T-cell (primary cell): ENCODE measurements at regions not wholly inside any gene's neighbourhood (a gene's known extent, or its start where the extent isn't known, plus 50 kb on each side); places are given as distances from the start of the nearest gene placed in this dataset.

Experiments
- ATAC-seq, 4 experiments: fragments of 200-7000 bp in 3 of 4; fragments of 150-1000 bp in 1 of 4; cut with Tn5 transposase; replicated peaks in 1 of 4; 1 replicate in 3 of 4; 2 replicates in 1 of 4; pipeline ENCODE4 v1.10.0; 2021; ENCODE audit warnings: moderate library complexity in 3 of 4, mild to moderate bottlenecking in 2 of 4, moderate number of reproducible peaks in 1 of 4
- CTCF ChIA-PET, 2 donors: fragments of 300-600 bp; sonication (Branson Sonifier 250); formaldehyde crosslinking; loops; one replicate each; lab custom pipeline; 2022; ENCODE audit warnings: antibody characterized with exemption in 2 of 2; lab: Charles Lee
- POLR2A ChIA-PET, 2 donors: fragments of 300-600 bp; sonication (Branson Sonifier 250); formaldehyde crosslinking; loops; one replicate each; lab custom pipeline; 2022; ENCODE audit warnings: antibody characterized with exemption in 2 of 2; lab: Charles Lee
- DNase-seq, 35 experiments: peaks; one replicate each; pipeline versions ENCODE4 v3.0.0 to v3.0.0-alpha.2; 2013 to 2023
- H3K27ac ChIP-seq: one replicate; pipeline ENCODE4 v1.5.1; 2013; ENCODE audit warnings: low read length
- H3K27me3 ChIP-seq, 2 experiments: replicated peaks in 1 of 2; 1 replicate in 1 of 2; 2 replicates in 1 of 2; pipeline versions ENCODE4 v1.6.1 to v1.7.0; 2013; ENCODE audit warnings: low read length in 1 of 2, mixed read lengths in 1 of 2; ENCODE audit not compliant: control insufficient read depth in 2 of 2, insufficient read depth in 2 of 2; ENCODE audit errors: extremely low read depth in 1 of 2
- H3K36me3 ChIP-seq, 2 donors: 1 replicate in 1 of 2; 2 replicates in 1 of 2; pipeline versions ENCODE4 v1.6.1 to v1.7.0; 2013; ENCODE audit warnings: low read length in 1 of 2; ENCODE audit not compliant: control insufficient read depth in 2 of 2, insufficient read depth in 1 of 2; ENCODE audit errors: extremely low read depth in 1 of 2
- H3K4me1 ChIP-seq, 2 experiments: 1 replicate in 1 of 2; 2 replicates in 1 of 2; pipeline versions ENCODE4 v1.6.1 to v1.7.0; 2013; ENCODE audit warnings: low read length in 2 of 2, mixed read lengths in 1 of 2; ENCODE audit not compliant: insufficient read depth in 2 of 2, control insufficient read depth in 1 of 2; ENCODE audit errors: extremely low read depth in 1 of 2
- H3K4me3 ChIP-seq, 2 donors: 1 replicate in 1 of 2; 2 replicates in 1 of 2; pipeline versions ENCODE4 v1.5.1 to v1.7.0; 2013; ENCODE audit warnings: mild to moderate bottlenecking in 2 of 2, low read length in 1 of 2, moderate library complexity in 1 of 2; ENCODE audit not compliant: control insufficient read depth in 1 of 2; ENCODE audit errors: extremely low read depth in 1 of 2
- H3K9me3 ChIP-seq: 2 replicates; pipeline ENCODE4 v1.7.0; 2013
- H3K27ac Mint-ChIP-seq, 2 donors: one replicate each; pipeline ENCODE4 v1.8.0; 2020 to 2021; ENCODE audit warnings: mild to moderate bottlenecking in 2 of 2, mixed read lengths in 2 of 2
- H3K27me3 Mint-ChIP-seq, 2 donors: one replicate each; pipeline ENCODE4 v1.8.0; 2021 to 2022; ENCODE audit warnings: mixed read lengths in 2 of 2
- H3K36me3 Mint-ChIP-seq: one replicate; pipeline ENCODE4 v1.8.0; 2021; ENCODE audit warnings: mixed read lengths
- H3K4me1 Mint-ChIP-seq, 3 donors: one replicate each; pipeline ENCODE4 v1.8.0; 2020 to 2022; ENCODE audit warnings: mixed read lengths in 3 of 3, mild to moderate bottlenecking in 1 of 3
- H3K4me3 Mint-ChIP-seq, 3 donors: one replicate each; pipeline ENCODE4 v1.8.0; 2020 to 2022; ENCODE audit warnings: mild to moderate bottlenecking in 3 of 3, mixed read lengths in 3 of 3, moderate library complexity in 3 of 3
- H3K9me3 Mint-ChIP-seq, 3 donors: one replicate each; pipeline ENCODE4 v1.8.0; 2020 to 2022; ENCODE audit warnings: mixed read lengths in 3 of 3
- WGBS: methylation state at CpG from one replicate; pipeline ENCODE4 v1.1.5; 2013; ENCODE audit warnings: missing lambda C conversion rate; ENCODE audit not compliant: insufficient coverage; 5-methylcytosine and 5-hydroxymethylcytosine counted together

DNA sequence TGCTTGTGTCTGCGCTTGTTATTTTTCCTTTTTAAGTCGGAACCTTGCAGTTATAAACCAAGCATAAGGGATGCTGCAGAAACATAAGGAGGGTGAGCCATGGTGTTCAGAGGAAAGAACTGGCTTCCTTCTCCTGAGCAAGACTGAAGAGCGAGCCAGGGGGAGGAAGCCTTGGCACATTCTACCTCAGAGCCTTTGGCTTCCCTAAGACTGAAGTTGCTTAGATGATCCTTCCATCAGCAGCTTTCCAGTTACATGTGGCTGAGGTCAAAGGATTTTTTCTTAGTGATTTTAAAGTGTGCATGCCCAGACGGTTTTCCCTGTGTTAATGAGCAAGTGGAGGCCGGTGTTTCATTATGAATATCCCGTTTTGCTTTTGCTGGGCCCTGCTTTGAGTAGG is 363.8 kb downstream of the DOK5 start:
- ATAC-seq (no peak), DNase-seq (no peak)
- no peak overlapping the region for H3K4me3 ChIP-seq
- Mint-ChIP-seq H3K27ac (no peak overlapping the region), H3K36me3 (no peaks in the 10 kb centered on the region), H3K9me3 (peaks cover 0 to 4% (median 2%) of the 10 kb centered on the region in 3 donors), H3K4me3 (no peak overlapping the region), H3K4me1 (no peaks in the 10 kb centered on the region), H3K27me3 (no peaks in the 10 kb centered on the region)
- no peak overlapping the region for H3K27ac ChIP-seq
- H3K9me3 ChIP-seq, result no peaks in the 10 kb centered on the region
- 75% methylated on average over 2 of the region's 6 CpGs for WGBS
- no peaks in the 10 kb centered on the region for H3K27me3 ChIP-seq
- no peaks in the 10 kb centered on the region for H3K4me1 ChIP-seq
- CTCF ChIA-PET, result no interaction called here
- H3K36me3 ChIP-seq, result no peaks in the 10 kb centered on the region
- POLR2A ChIA-PET, result no interaction called here

DNA sequence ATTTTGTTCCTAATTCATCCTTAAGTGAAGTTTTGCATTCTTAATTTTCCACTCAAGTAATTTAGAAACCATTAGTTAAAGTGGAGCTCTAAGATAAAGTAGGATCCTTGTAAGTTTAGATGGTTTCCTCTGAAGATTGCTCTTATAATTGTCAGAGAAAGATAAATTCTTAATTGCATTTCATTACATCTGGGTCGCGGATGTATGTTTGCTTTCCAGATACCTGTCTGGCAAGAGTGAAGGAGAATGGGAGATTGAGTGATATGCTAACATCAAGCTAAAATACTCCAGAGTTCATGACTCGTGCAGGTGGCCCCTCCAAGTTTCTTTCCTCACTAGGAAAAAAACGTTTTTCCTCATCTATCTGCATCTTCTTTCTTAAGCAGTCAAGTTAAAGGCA is 361.8 kb downstream of the DOK5 start:
- POLR2A ChIA-PET, result no interaction called here
- Mint-ChIP-seq H3K36me3 (no peaks in the 10 kb centered on the region), H3K27ac (no peak overlapping the region), H3K9me3 (peaks cover 0 to 4% (median 2%) of the 10 kb centered on the region in 3 donors), H3K4me3 (no peak overlapping the region), H3K4me1 (no peaks in the 10 kb centered on the region), H3K27me3 (no peaks in the 10 kb centered on the region)
- Histone ChIP-seq H3K27me3 (no peaks in the 10 kb centered on the region), H3K36me3 (no peaks in the 10 kb centered on the region), H3K9me3 (no peaks in the 10 kb centered on the region), H3K4me3 (no peak overlapping the region), H3K4me1 (no peaks in the 10 kb centered on the region), H3K27ac (no peak overlapping the region)
- CTCF ChIA-PET, result no interaction called here
- ATAC-seq, result no peak
- WGBS, result no CpG with 5 or more reads among the region's 4 CpGs
- no peak for DNase-seq

GRCh38 chr20:54822386-54822785 is 347.0 kb downstream of the DOK5 start:
- Mint-ChIP-seq H3K36me3 (no peaks in the 10 kb centered on the region), H3K9me3 (peaks cover 0 to 9% (median 0%) of the 10 kb centered on the region in 3 donors), H3K4me3 (no peak overlapping the region), H3K4me1 (no peaks in the 10 kb centered on the region), H3K27ac (no peak overlapping the region), H3K27me3 (no peaks in the 10 kb centered on the region)
- DNase-seq (no peak), ATAC-seq (no peak)
- no peaks in the 10 kb centered on the region for H3K36me3 ChIP-seq
- WGBS, result no CpG with 5 or more reads among the region's 2 CpGs
- no peak overlapping the region for H3K4me3 ChIP-seq
- no peaks in the 10 kb centered on the region for H3K4me1 ChIP-seq
- POLR2A ChIA-PET, result no interaction called here
- H3K27ac ChIP-seq, result no peak overlapping the region
- CTCF ChIA-PET, result no interaction called here
- H3K9me3 ChIP-seq, result no peaks in the 10 kb centered on the region
- no peaks in the 10 kb centered on the region for H3K27me3 ChIP-seq

DNA sequence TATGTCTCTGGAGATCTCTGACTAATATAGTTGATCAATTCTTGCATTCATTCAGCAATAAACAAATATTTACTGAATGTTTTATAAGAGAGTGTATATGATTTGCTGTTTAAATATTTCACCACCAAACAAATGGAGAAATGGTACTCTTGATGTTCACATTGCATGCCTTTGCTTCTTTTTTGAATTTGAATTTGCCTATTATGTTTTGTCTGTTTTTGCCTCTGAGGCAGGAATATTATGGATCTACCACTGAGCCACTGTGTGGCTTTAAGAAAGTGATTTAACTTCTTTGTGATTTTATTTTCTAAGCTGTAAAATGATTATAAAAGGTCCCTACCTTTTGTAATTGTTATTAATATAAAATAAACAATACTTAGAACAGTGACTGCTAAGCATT is 345.0 kb downstream of the DOK5 start:
- ChIA-PET CTCF (no interaction called here), POLR2A (no interaction called here)
- no peaks in the 10 kb centered on the region for H3K9me3 ChIP-seq
- no peaks in the 10 kb centered on the region for H3K27me3 ChIP-seq
- no peaks in the 10 kb centered on the region for H3K4me1 ChIP-seq
- Mint-ChIP-seq H3K27me3 (no peaks in the 10 kb centered on the region), H3K36me3 (no peaks in the 10 kb centered on the region), H3K4me3 (no peak overlapping the region), H3K4me1 (no peaks in the 10 kb centered on the region), H3K27ac (no peak overlapping the region), H3K9me3 (peaks cover 0 to 3% (median 2%) of the 10 kb centered on the region in 3 donors)
- ATAC-seq (no peak), DNase-seq (no peak)
- H3K27ac ChIP-seq, result no peak overlapping the region
- no peaks in the 10 kb centered on the region for H3K36me3 ChIP-seq
- H3K4me3 ChIP-seq, result no peak overlapping the region

- no peaks in the 10 kb centered on the region for H3K9me3 ChIP-seq
- H3K4me3 Mint-ChIP-seq, result no peak overlapping the region
- no peaks in the 10 kb centered on the region for H3K36me3 Mint-ChIP-seq
- H3K27ac Mint-ChIP-seq, result no peak overlapping the region
- H3K27ac ChIP-seq, result no peak overlapping the region
- no peak for ATAC-seq
- 83% methylated on average over 3 of the region's 5 CpGs for WGBS
- H3K4me1 ChIP-seq, result no peaks in the 10 kb centered on the region
- H3K9me3 Mint-ChIP-seq, result peaks cover 0 to 5% (median 5%) of the 10 kb centered on the region in 3 donors
- POLR2A ChIA-PET, result no interaction called here
- H3K27me3 Mint-ChIP-seq, result peaks cover 0 to 3% of the 10 kb centered on the region in 2 donors
- no peak overlapping the region for H3K4me3 ChIP-seq
- DNase-seq, result no peak
- no peaks in the 10 kb centered on the region for H3K36me3 ChIP-seq
- no peaks in the 10 kb centered on the region for H3K4me1 Mint-ChIP-seq
- CTCF ChIA-PET, result no interaction called here
- H3K27me3 ChIP-seq, result no peaks in the 10 kb centered on the region
Observed at GRCh38 chr20:54806462-54806861, 331.1 kb downstream of the DOK5 start.

- Histone ChIP-seq H3K27ac (no peak overlapping the region), H3K27me3 (no peaks in the 10 kb centered on the region), H3K36me3 (no peaks in the 10 kb centered on the region), H3K4me1 (no peaks in the 10 kb centered on the region), H3K9me3 (no peaks in the 10 kb centered on the region), H3K4me3 (no peak overlapping the region)
- Mint-ChIP-seq H3K4me1 (no peaks in the 10 kb centered on the region), H3K36me3 (no peaks in the 10 kb centered on the region), H3K27ac (no peak overlapping the region), H3K9me3 (peaks cover 10 to 16% (median 14%) of the 10 kb centered on the region in 3 donors), H3K4me3 (no peak overlapping the region), H3K27me3 (no peaks in the 10 kb centered on the region)
- 86% methylated on average over 8 of the region's 13 CpGs for WGBS
- CTCF ChIA-PET, result no interaction called here
- DNase-seq (no peak), ATAC-seq (no peak)
- POLR2A ChIA-PET, result no interaction called here
Observed at GRCh38 chr20:54794874-54795273, 319.5 kb downstream of the DOK5 start.

DNA sequence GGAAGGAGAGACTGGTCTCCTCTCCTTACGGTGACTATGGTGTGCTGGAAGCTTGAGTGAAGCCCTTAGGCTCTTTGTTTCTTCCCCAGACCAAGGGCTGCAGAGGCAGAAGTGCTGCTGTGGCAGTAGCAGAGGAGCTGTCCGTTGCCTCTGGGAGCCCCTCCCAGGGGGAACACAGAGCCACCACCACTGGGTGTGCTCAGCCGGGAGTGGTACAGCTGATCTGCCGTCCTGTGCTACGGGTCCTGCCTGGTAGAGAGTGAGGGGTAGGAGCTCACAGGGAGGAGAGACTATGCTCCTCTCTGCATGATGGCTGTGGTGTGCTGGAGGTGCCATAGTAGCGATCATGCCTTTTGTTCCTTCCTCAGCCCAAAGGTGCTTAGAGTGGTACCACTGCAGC is 318.7 kb downstream of the DOK5 start:
- no peaks in the 10 kb centered on the region for H3K36me3 Mint-ChIP-seq
- no peaks in the 10 kb centered on the region for H3K9me3 ChIP-seq
- H3K36me3 ChIP-seq, result no peaks in the 10 kb centered on the region
- peaks cover 13 to 22% (median 20%) of the 10 kb centered on the region in 3 donors for H3K9me3 Mint-ChIP-seq
- ChIA-PET CTCF (no interaction called here), POLR2A (no interaction called here)
- H3K4me1 ChIP-seq, result no peaks in the 10 kb centered on the region
- H3K27ac ChIP-seq, result no peak overlapping the region
- H3K4me3 Mint-ChIP-seq, result no peak overlapping the region
- no peak overlapping the region for H3K27ac Mint-ChIP-seq
- WGBS, result 82% methylated on average over 6 of the region's 6 CpGs
- no peak for ATAC-seq
- no peaks in the 10 kb centered on the region for H3K27me3 Mint-ChIP-seq
- no peak overlapping the region for H3K4me3 ChIP-seq
- H3K4me1 Mint-ChIP-seq, result no peaks in the 10 kb centered on the region
- H3K27me3 ChIP-seq, result no peaks in the 10 kb centered on the region
- DNase-seq, result no peak
